Activated T-cell treated with anti-CD3 and anti-CD28 coated beads, Interleukin-2, amount 50 U/mL, for 72 hours (primary cell): ENCODE measurements at regions not wholly inside any gene's neighbourhood (a gene's known extent, or its start where the extent isn't known, plus 50 kb on each side); places are given as distances from the start of the nearest gene placed in this dataset.

Source experiments
- ATAC-seq, 2 donors: fragments of 150-1000 bp; cut with Tn5 transposase; replicated peaks in 1 of 2; 2 replicates each; pipeline ENCODE4 v1.10.0; 2021; ENCODE audit warnings: moderate library complexity in 2 of 2, mild to moderate bottlenecking in 1 of 2
- DNase-seq, 2 donors: peaks; one replicate each; pipeline ENCODE4 v3.0.0; 2021 to 2022; ENCODE audit warnings: mixed read lengths in 1 of 2
- H3K27ac Mint-ChIP-seq: one replicate; pipeline ENCODE4 v1.8.0; 2022; ENCODE audit warnings: mild to moderate bottlenecking, moderate library complexity, mixed read lengths
- H3K27me3 Mint-ChIP-seq: one replicate; pipeline ENCODE4 v1.8.0; 2022; ENCODE audit warnings: low read depth, mixed read lengths
- H3K36me3 Mint-ChIP-seq, 2 donors: one replicate each; pipeline ENCODE4 v1.8.0; 2022; ENCODE audit warnings: mixed read lengths in 2 of 2, mild to moderate bottlenecking in 1 of 2; ENCODE audit not compliant: insufficient read depth in 2 of 2
- H3K4me1 Mint-ChIP-seq: one replicate; pipeline ENCODE4 v1.8.0; 2022; ENCODE audit warnings: low read depth, mixed read lengths
- H3K4me3 Mint-ChIP-seq, 2 donors: one replicate each; pipeline ENCODE4 v1.8.0; 2022; ENCODE audit warnings: mild to moderate bottlenecking in 2 of 2, mixed read lengths in 2 of 2, moderate library complexity in 2 of 2
- H3K9me3 Mint-ChIP-seq, 2 donors: one replicate each; pipeline ENCODE4 v1.8.0; 2022; ENCODE audit warnings: mixed read lengths in 2 of 2

- H3K36me3 Mint-ChIP-seq, result no peaks in the 10 kb centered on the region
Observed at GRCh38 chr10:107666214-107666613, 501.7 kb upstream of the SORCS1 start.

GRCh38 chr10:107665459-107665858 lies 501.0 kb upstream of the SORCS1 start:
- H3K4me1 Mint-ChIP-seq, result no peaks in the 10 kb centered on the region
- DNase-seq, result no peak
- no peaks in the 10 kb centered on the region for H3K36me3 Mint-ChIP-seq
- no peak overlapping the region for H3K4me3 Mint-ChIP-seq
- no peaks in the 10 kb centered on the region for H3K27me3 Mint-ChIP-seq
- ATAC-seq, result no peak
- no peak overlapping the region for H3K27ac Mint-ChIP-seq
- peaks cover 2 to 9% of the 10 kb centered on the region in 2 donors for H3K9me3 Mint-ChIP-seq

More at GRCh38 chr10:107666214-107666613, 501.7 kb upstream of the SORCS1 start:
- no peaks in the 10 kb centered on the region for H3K4me1 Mint-ChIP-seq
- ATAC-seq (no peak), DNase-seq (no peak)
- H3K9me3 Mint-ChIP-seq, result peaks cover 2 to 4% of the 10 kb centered on the region in 2 donors
- H3K4me3 Mint-ChIP-seq, result no peak overlapping the region
- no peak overlapping the region for H3K27ac Mint-ChIP-seq
- no peaks in the 10 kb centered on the region for H3K27me3 Mint-ChIP-seq

GRCh38 chr10:107657851-107658250 lies 493.3 kb upstream of the SORCS1 start:
- Mint-ChIP-seq H3K27ac (no peak overlapping the region), H3K27me3 (no peaks in the 10 kb centered on the region), H3K4me3 (no peak overlapping the region), H3K36me3 (peaks cover 0 to 2% of the 10 kb centered on the region in 2 donors), H3K4me1 (no peaks in the 10 kb centered on the region), H3K9me3 (peaks cover 7 to 10% of the 10 kb centered on the region in 2 donors)
- ATAC-seq (no peak), DNase-seq (no peak)

- Mint-ChIP-seq H3K27ac (no peak overlapping the region), H3K4me3 (no peak overlapping the region), H3K9me3 (peaks cover 7 to 10% of the 10 kb centered on the region in 2 donors), H3K36me3 (peaks cover 0 to 2% of the 10 kb centered on the region in 2 donors), H3K27me3 (no peaks in the 10 kb centered on the region), H3K4me1 (no peaks in the 10 kb centered on the region)
- DNase-seq, result no peak
- ATAC-seq, result no peak
Observed at GRCh38 chr10:107656932-107657331, 492.4 kb upstream of the SORCS1 start.

GRCh38 chr10:107653832-107654287 lies 489.4 kb upstream of the SORCS1 start:
- Mint-ChIP-seq H3K27me3 (no peaks in the 10 kb centered on the region), H3K4me1 (no peaks in the 10 kb centered on the region), H3K36me3 (peaks cover 0 to 2% of the 10 kb centered on the region in 2 donors), H3K9me3 (peaks cover 2 to 13% of the 10 kb centered on the region in 2 donors), H3K4me3 (peak overlapping the region; percentile 29 to 62), H3K27ac (peak overlapping the region; percentile 16)
- ATAC-seq, result no peak
- DNase-seq, result no peak

GRCh38 chr10:107650939-107651338 lies 486.4 kb upstream of the SORCS1 start:
- Mint-ChIP-seq H3K4me3 (no peak overlapping the region), H3K4me1 (no peaks in the 10 kb centered on the region)
- no peak for ATAC-seq

GRCh38 chr10:107649249-107649648 lies 484.7 kb upstream of the SORCS1 start:
- no peaks in the 10 kb centered on the region for H3K27me3 Mint-ChIP-seq
- ATAC-seq, result no peak
- no peaks in the 10 kb centered on the region for H3K36me3 Mint-ChIP-seq
- H3K4me3 Mint-ChIP-seq, result no peak overlapping the region
- no peak for DNase-seq
- H3K27ac Mint-ChIP-seq, result no peak overlapping the region
- no peaks in the 10 kb centered on the region for H3K4me1 Mint-ChIP-seq
- H3K9me3 Mint-ChIP-seq, result peaks cover 2 to 7% of the 10 kb centered on the region in 2 donors

More at GRCh38 chr10:107650939-107651338, 486.4 kb upstream of the SORCS1 start:
- H3K9me3 Mint-ChIP-seq, result peaks cover 2 to 6% of the 10 kb centered on the region in 2 donors
- no peak overlapping the region for H3K27ac Mint-ChIP-seq
- no peaks in the 10 kb centered on the region for H3K36me3 Mint-ChIP-seq
- DNase-seq, result no peak
- no peaks in the 10 kb centered on the region for H3K27me3 Mint-ChIP-seq

GRCh38 chr10:107647462-107647861 lies 483.0 kb upstream of the SORCS1 start:
- no peak overlapping the region for H3K4me3 Mint-ChIP-seq
- H3K4me1 Mint-ChIP-seq, result no peaks in the 10 kb centered on the region
- H3K27me3 Mint-ChIP-seq, result no peaks in the 10 kb centered on the region
- ATAC-seq (no peak), DNase-seq (no peak)
- no peaks in the 10 kb centered on the region for H3K36me3 Mint-ChIP-seq
- no peak overlapping the region for H3K27ac Mint-ChIP-seq
- peaks cover 8 to 10% of the 10 kb centered on the region in 2 donors for H3K9me3 Mint-ChIP-seq

GRCh38 chr10:107631876-107632275 lies 467.4 kb upstream of the SORCS1 start:
- Mint-ChIP-seq H3K4me3 (no peak overlapping the region), H3K36me3 (no peaks in the 10 kb centered on the region), H3K27ac (no peak overlapping the region), H3K9me3 (peaks cover 5 to 9% of the 10 kb centered on the region in 2 donors), H3K4me1 (no peaks in the 10 kb centered on the region), H3K27me3 (no peaks in the 10 kb centered on the region)
- ATAC-seq (no peak), DNase-seq (no peak)

- H3K27me3 Mint-ChIP-seq, result no peaks in the 10 kb centered on the region
- no peak overlapping the region for H3K27ac Mint-ChIP-seq
- peaks cover 0 to 2% of the 10 kb centered on the region in 2 donors for H3K36me3 Mint-ChIP-seq
- ATAC-seq, result no peak
- DNase-seq, result no peak
- peaks cover 2 to 9% of the 10 kb centered on the region in 2 donors for H3K9me3 Mint-ChIP-seq
- H3K4me1 Mint-ChIP-seq, result no peaks in the 10 kb centered on the region
- H3K4me3 Mint-ChIP-seq, result no peak overlapping the region
Observed at GRCh38 chr10:107626862-107627261, 462.4 kb upstream of the SORCS1 start.

GRCh38 chr10:107623292-107623691 lies 458.8 kb upstream of the SORCS1 start:
- H3K4me1 Mint-ChIP-seq, result no peaks in the 10 kb centered on the region
- no peaks in the 10 kb centered on the region for H3K27me3 Mint-ChIP-seq
- H3K9me3 Mint-ChIP-seq, result peaks cover 3 to 11% of the 10 kb centered on the region in 2 donors
- H3K27ac Mint-ChIP-seq, result no peak overlapping the region
- ATAC-seq (no peak), DNase-seq (no peak)
- no peak overlapping the region for H3K4me3 Mint-ChIP-seq
- H3K36me3 Mint-ChIP-seq, result peaks cover 0 to 2% of the 10 kb centered on the region in 2 donors

GRCh38 chr10:107619139-107619538 lies 454.6 kb upstream of the SORCS1 start:
- Mint-ChIP-seq H3K4me3 (no peak overlapping the region), H3K4me1 (no peaks in the 10 kb centered on the region), H3K27me3 (no peaks in the 10 kb centered on the region), H3K36me3 (peaks cover 0 to 2% of the 10 kb centered on the region in 2 donors), H3K9me3 (peaks cover 6% of the 10 kb centered on the region in 2 donors), H3K27ac (no peak overlapping the region)
- ATAC-seq (no peak), DNase-seq (no peak)

- ATAC-seq (no peak), DNase-seq (no peak)
- H3K4me3 Mint-ChIP-seq, result no peak overlapping the region
- peaks cover 4 to 6% of the 10 kb centered on the region in 2 donors for H3K9me3 Mint-ChIP-seq
- H3K36me3 Mint-ChIP-seq, result no peaks in the 10 kb centered on the region
- H3K4me1 Mint-ChIP-seq, result no peaks in the 10 kb centered on the region
- H3K27ac Mint-ChIP-seq, result no peak overlapping the region
- H3K27me3 Mint-ChIP-seq, result no peaks in the 10 kb centered on the region
Observed at GRCh38 chr10:107618504-107618994, 454.0 kb upstream of the SORCS1 start.
